Stomach (tissue), 8 donors: ENCODE measurements at regions not wholly inside any gene's neighbourhood (a gene's known extent, or its start where the extent isn't known, plus 50 kb on each side); places are given as distances from the start of the nearest gene placed in this dataset.
"Not testable (repeated sequence)": the region's sequence is repeated elsewhere in the genome, so short reads cannot be mapped to it uniquely, and the experiment has no call there.

Experiments
- DNase-seq, 2 donors: peaks; one replicate each; pipeline versions ENCODE4 v3.0.0 to v3.0.0-alpha.2; 2013 to 2019
- H3K27ac ChIP-seq, 5 donors: fragments of 200-600 bp in 4 of 5; sonication (generic) in 4 of 5; one replicate each; pipeline ENCODE4 v1.5.1; 2013 to 2019; ENCODE audit warnings: mild to moderate bottlenecking in 1 of 5, moderate library complexity in 1 of 5
- H3K27me3 ChIP-seq, 3 donors: fragments of 200-600 bp; sonication (generic); one replicate each; pipeline ENCODE4 v1.5.1; 2017 to 2019; ENCODE audit warnings: mixed run types in 1 of 3
- H3K36me3 ChIP-seq, 4 donors: fragments of 200-600 bp; sonication (generic); 1 replicate in 3 of 4; 2 replicates in 1 of 4; pipeline ENCODE4 v1.5.1; 2016 to 2019
- H3K4me1 ChIP-seq, 4 donors: fragments of 200-600 bp; sonication (generic); one replicate each; pipeline ENCODE4 v1.5.1; 2016 to 2019
- H3K4me3 ChIP-seq, 4 donors: fragments of 200-600 bp; sonication (generic) in 3 of 4; one replicate each; pipeline ENCODE4 v1.5.1; 2016 to 2019; ENCODE audit warnings: mild to moderate bottlenecking in 1 of 4
- H3K9me3 ChIP-seq, 4 donors: fragments of 200-600 bp; sonication (generic); one replicate each; pipeline ENCODE4 v1.5.1; 2016 to 2019
- CTCF ChIP-seq, 7 experiments: fragments of 450-650 bp in 4 of 7; fragments of 200-600 bp in 3 of 7; sonication (generic) in 3 of 7; IDR thresholded peaks; one replicate each; pipeline ENCODE4 v1.5.1; 2016 to 2019; ENCODE audit warnings: antibody characterized with exemption in 7 of 7, control low read depth in 2 of 7, mild to moderate bottlenecking in 1 of 7
- EP300 ChIP-seq: sonication (generic); formaldehyde crosslinking; IDR thresholded peaks from one replicate; pipeline ENCODE4 v1.6.1; 2017; ENCODE audit warnings: antibody characterized with exemption
- POLR2A ChIP-seq, 4 donors: fragments of 450-650 bp; IDR thresholded peaks; one replicate each; pipeline ENCODE4 v1.6.1; 2016; ENCODE audit warnings: antibody characterized with exemption in 4 of 4, control low read depth in 2 of 4, mild to moderate bottlenecking in 1 of 4, moderate library complexity in 1 of 4
- POLR2AphosphoS5 ChIP-seq, 3 donors: sonication (generic); formaldehyde crosslinking; IDR thresholded peaks; one replicate each; pipeline ENCODE4 v1.6.1; 2016; ENCODE audit warnings: antibody characterized with exemption in 3 of 3
- WGBS, 5 donors: extraction: QIAGEN DNeasy Blood & Tissue Kit in 3 of 5; methylation state at CpG; one replicate each; pipeline versions ENCODE4 v1.1.5 to v1.1.7; 2013 to 2018; 5-methylcytosine and 5-hydroxymethylcytosine counted together
- intact Hi-C: fragments of 100-400 bp; cut with DNase I; formaldehyde crosslinking; loops from one replicate; pipeline ENCODE4 v1.15.1; 2023; ENCODE audit warnings: low total_unique reads
- donor health status: healthy with polysubstance abuse.
- donor health status: Bipolar disorder and iron deficiency.
- donor health status: healthy.

- DNase-seq = no peak
- Histone ChIP-seq H3K27ac (no peak overlapping the region), H3K27me3 (no peaks in the 10 kb centered on the region), H3K36me3 (no peaks in the 10 kb centered on the region), H3K4me1 (no peaks in the 10 kb centered on the region), H3K9me3 (no peaks in the 10 kb centered on the region), H3K4me3 (no peak overlapping the region)
- intact Hi-C loops = no loop called here
- TF ChIP-seq POLR2A (IDR thresholded peaks at IDR 0.05) (no peak), EP300 (no peak), POLR2AphosphoS5 (IDR thresholded peaks at IDR 0.05) (no peak), CTCF (IDR thresholded peaks at IDR 0.05) (no peak)
- 59 to 74% (median 63%) methylated on average over 3 of the region's 3 CpGs for WGBS, 5 donors
Observed at GRCh38 chr5:164319161-164319560, 813.7 kb downstream of the MAT2B start.

- Histone ChIP-seq H3K27ac (no peak overlapping the region), H3K27me3 (no peaks in the 10 kb centered on the region), H3K9me3 (peaks cover 0 to 25% (median 18%) of the 10 kb centered on the region in 4 donors), H3K4me3 (no peak overlapping the region), H3K36me3 (no peaks in the 10 kb centered on the region), H3K4me1 (no peaks in the 10 kb centered on the region)
- 50 to 62% (median 58%) methylated on average over 2 of the region's 2 CpGs for WGBS, 5 donors
- intact Hi-C loops = no loop called here
- no peak for DNase-seq
- no peak for TF ChIP-seq POLR2A (IDR thresholded peaks at IDR 0.05)
- TF ChIP-seq CTCF (IDR thresholded peaks at IDR 0.05) = no peak
- TF ChIP-seq EP300 = no peak
- no peak for TF ChIP-seq POLR2AphosphoS5 (IDR thresholded peaks at IDR 0.05)
Observed at GRCh38 chr5:164324239-164324638, 818.8 kb downstream of the MAT2B start.

- Histone ChIP-seq H3K36me3 (no peaks in the 10 kb centered on the region), H3K4me1 (no peaks in the 10 kb centered on the region), H3K27ac (no peak overlapping the region), H3K4me3 (no peak overlapping the region), H3K9me3 (peaks cover 0 to 25% (median 18%) of the 10 kb centered on the region in 4 donors), H3K27me3 (no peaks in the 10 kb centered on the region)
- TF ChIP-seq EP300 (no peak), CTCF (IDR thresholded peaks at IDR 0.05) (peak in 1 of 7 experiments; percentile 5)
- intact Hi-C loops = no loop called here
- DNase-seq = no peak
Observed at GRCh38 chr5:164326219-164326618, 820.8 kb downstream of the MAT2B start.

GRCh38 chr5:164327166-164327565, 821.7 kb downstream of the MAT2B start:
- intact Hi-C loops, DNase-seq, H3K4me1 ChIP-seq, H3K27me3 ChIP-seq, H3K36me3 ChIP-seq, H3K4me3 ChIP-seq, H3K27ac ChIP-seq: not testable (repeated sequence)
- peaks cover 0 to 25% (median 18%) of the 10 kb centered on the region in 4 donors for H3K9me3 ChIP-seq
- 80 to 93% (median 85%) methylated on average over 5 of the region's 5 CpGs for WGBS, 5 donors

- intact Hi-C loops = no loop called here
- TF ChIP-seq EP300 (no peak), CTCF (IDR thresholded peaks at IDR 0.05) (no peak), POLR2A (IDR thresholded peaks at IDR 0.05) (no peak), POLR2AphosphoS5 (IDR thresholded peaks at IDR 0.05) (no peak)
- WGBS, 5 donors = 72 to 85% (median 79%) methylated on average over 4 of the region's 4 CpGs
- H3K27ac ChIP-seq = no peak overlapping the region
- no peak for DNase-seq
- no peaks in the 10 kb centered on the region for H3K36me3 ChIP-seq
- no peak overlapping the region for H3K4me3 ChIP-seq
- no peaks in the 10 kb centered on the region for H3K27me3 ChIP-seq
- no peaks in the 10 kb centered on the region for H3K4me1 ChIP-seq
- H3K9me3 ChIP-seq = peaks cover 0 to 4% (median 0%) of the 10 kb centered on the region in 4 donors
Observed at GRCh38 chr5:164332349-164333196, 827.2 kb downstream of the MAT2B start.
